ENCODE measurements at regions not wholly inside any gene's neighbourhood (a gene's known extent, or its start where the extent isn't known, plus 50 kb on each side); places are given as distances from the start of the nearest gene placed in this dataset.
"Not testable (repeated sequence)": the region's sequence is repeated elsewhere in the genome, so short reads cannot be mapped to it uniquely, and the experiment has no call there.

DNA sequence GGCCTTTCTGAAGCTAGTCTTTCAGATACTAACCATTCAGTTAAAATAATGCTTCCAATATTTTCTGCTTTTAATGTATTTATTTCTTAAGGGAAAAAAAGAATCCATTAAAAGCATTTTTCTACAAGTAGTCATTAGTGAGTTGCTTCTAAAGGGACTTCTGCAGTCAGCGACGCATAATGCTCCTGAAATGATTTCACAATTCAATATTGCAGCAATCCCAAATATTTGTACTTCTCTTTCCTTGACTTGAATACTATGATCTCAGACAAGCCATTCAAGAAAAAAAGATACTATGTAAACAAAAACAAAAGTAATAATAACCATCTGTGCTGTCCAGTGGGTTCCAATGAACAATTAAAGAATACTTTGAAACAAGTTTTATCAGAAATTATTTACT lies 681.0 kb downstream of the DIPK2A start:
- peak; percentile 48 for DNase-seq

DNA sequence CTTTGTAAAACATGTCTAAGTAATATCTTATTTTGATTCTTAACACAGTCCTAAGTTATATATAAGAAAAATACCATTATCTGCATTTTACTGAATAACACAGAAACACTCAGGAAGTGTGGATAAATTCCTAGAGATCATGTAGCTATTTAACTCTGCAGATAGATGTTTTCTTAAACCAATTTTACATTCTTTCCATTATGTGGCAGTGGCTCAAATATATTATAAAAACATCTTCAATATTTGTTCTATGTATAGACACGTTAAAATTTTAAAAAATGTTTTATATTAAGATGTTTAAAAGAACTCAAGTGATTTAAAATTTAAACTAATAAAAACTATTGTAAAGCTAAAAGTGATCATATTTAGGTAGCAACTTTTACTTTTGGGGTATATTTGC lies 683.8 kb downstream of the DIPK2A start:
- no peak for DNase-seq

- DNase-seq, result peak; percentile 58
Observed at GRCh38 chr3:144660186-144660585, 688.6 kb downstream of the DIPK2A start.

- peak; percentile 5 for DNase-seq
Observed at GRCh38 chr3:144662729-144663128, 691.1 kb downstream of the DIPK2A start.

- no peak for DNase-seq
Observed at GRCh38 chr3:144663456-144664436, 692.1 kb downstream of the DIPK2A start.

- DNase-seq, result no peak
Observed at GRCh38 chr3:144665567-144666053, 694.0 kb downstream of the DIPK2A start.

- DNase-seq, result no peak
Observed at GRCh38 chr3:144670571-144670970, 698.9 kb downstream of the DIPK2A start.

- no peak for DNase-seq
Observed at GRCh38 chr3:144677103-144677502, 705.5 kb downstream of the DIPK2A start.

- no peak for DNase-seq
Observed at GRCh38 chr3:144683065-144683464, 711.4 kb downstream of the DIPK2A start.

GRCh38 chr3:144687862-144688261 lies 716.2 kb downstream of the DIPK2A start:
- DNase-seq, result no peak

GRCh38 chr3:144692488-144692887 lies 720.9 kb downstream of the DIPK2A start:
- DNase-seq, result no peak

- no peak for DNase-seq
Observed at GRCh38 chr3:144708437-144708836, 736.8 kb downstream of the DIPK2A start.

DNA sequence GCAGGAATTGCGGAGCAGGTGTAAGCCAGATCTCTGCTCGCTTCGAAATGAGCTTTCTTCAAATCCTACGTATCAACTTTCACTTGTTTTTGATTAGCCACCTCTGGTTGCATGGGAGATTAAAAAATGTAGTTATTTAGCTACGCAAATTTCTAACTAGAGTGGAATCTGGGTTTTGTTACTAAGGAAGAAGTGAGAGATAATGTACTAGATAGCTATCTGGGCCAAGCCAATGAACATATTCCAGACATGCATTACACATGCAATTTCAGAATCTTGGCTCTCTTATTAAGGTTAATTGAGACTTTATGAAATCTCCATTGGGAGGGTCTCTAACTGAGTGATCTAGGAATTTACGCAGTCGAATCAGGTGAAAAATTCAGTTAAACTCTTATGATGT lies 765.7 kb downstream of the DIPK2A start:
- no peak for DNase-seq

GRCh38 chr3:144743225-144743668 lies 771.6 kb downstream of the DIPK2A start:
- DNase-seq, result no peak

GRCh38 chr3:144744473-144744872 lies 772.9 kb downstream of the DIPK2A start:
- DNase-seq, result no peak

DNA sequence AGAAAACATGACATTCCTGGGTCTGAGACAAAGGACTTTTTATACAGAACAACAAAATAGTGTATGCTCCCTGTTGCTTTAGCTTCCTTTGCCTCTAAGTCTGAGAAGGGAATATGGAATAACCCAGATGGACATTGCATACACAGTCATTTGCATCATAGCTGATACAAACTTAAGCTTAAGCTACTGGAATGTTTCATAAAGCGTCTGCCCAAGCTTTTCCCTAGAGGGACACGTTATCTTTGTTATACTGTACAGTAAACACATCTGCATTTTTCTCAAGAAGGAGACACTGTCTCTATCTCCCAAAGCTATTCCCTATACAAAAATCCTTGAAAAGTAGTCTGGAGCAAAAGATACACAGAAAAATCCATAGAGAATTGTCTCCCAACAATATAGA lies 775.0 kb downstream of the DIPK2A start:
- no peak for DNase-seq

GRCh38 chr3:144749536-144750253 lies 778.1 kb downstream of the DIPK2A start:
- not testable (repeated sequence) for DNase-seq

- DNase-seq, result no peak
Observed at GRCh38 chr3:144754076-144754783, 782.6 kb downstream of the DIPK2A start.

DNA sequence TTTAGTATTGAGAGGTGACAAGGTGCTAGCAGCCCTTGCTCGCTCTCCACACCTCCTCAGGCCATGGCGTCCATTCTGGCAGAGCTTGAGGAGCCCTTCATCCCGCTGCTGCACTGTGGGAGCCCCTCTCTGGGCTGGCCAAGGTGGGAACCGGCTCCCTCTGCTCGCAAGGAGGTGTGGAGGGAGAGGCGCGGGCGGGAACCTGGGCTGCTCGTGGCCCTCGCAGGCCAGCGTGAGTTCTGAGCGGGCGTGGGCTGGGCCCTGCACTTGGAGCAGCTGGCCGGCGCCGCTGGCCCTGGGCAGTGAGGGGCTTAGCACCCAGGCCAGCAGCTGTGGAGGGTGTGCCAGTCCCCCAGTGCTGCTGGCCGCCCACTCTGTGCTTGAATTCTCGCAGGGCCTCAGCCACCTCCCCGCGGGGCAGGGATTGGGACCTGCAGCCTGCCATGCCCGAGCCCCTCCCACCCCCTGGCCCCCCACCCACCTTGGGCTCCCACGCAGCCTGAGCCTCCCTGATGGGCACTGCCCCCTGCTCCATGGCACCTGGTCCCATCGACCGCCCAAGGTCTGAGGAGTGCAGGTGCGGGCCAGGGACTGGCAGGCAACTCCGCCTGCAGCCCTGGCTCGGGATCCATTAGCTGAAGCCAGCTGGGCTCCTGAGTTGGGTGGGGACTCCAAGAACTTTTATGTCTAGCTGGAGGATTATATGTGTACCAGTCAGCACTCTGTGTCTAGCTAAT lies 785.2 kb downstream of the DIPK2A start:
- no peak for DNase-seq

GRCh38 chr3:144760831-144761230 lies 789.2 kb downstream of the DIPK2A start:
- DNase-seq, result no peak

DNA sequence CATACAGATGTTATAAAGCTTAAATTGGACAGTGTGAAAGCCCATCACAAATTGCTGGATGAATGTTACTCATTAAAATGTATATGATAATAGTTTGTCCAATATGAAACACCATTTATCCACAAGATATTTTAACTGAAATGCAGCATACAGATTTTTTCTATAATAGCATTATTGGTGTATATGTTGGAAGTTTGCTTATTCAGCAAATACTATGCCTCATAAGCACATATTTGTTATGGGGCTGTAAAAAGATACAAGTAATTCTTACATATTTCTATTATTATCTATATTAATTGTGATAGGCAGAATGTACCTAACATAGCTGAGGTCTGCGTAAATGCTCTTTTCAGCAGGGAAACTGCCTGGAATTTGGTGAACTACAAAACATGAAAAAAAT lies 790.5 kb downstream of the DIPK2A start:
- no peak for DNase-seq

DNA sequence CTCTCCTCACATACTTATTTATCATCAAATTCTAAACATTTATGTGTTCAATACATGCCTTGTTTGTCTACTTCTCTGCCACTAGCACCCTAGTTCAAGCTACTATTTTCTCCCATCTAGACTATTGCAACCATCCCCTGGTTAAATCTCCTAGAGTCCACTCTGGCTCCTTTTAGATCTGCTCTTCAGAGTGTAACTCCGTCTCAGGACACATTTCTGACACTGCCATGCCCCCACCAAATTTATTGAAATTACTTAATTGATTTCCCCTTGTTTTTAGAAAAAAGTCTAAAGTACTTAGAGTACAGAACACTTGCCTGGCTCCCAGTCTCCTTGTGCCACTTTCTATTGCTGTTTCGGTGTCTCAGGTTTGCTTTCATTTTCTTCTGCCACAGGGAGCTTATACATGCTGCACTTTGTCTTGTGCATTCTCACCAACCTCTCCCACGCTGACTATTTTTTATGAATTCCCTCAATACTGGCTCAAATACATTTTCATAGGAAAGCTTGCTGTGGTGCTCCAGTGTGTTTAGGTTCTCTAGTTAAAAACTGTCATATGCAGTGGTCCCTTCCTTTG lies 792.3 kb downstream of the DIPK2A start:
- no peak for DNase-seq
